Right renal cortex interstitium (tissue), 3 donors: ENCODE measurements at regions not wholly inside any gene's neighbourhood (a gene's known extent, or its start where the extent isn't known, plus 50 kb on each side); places are given as distances from the start of the nearest gene placed in this dataset.

ENCODE experiments used
- DNase-seq, 3 donors: peaks; one replicate each; pipeline ENCODE4 v3.0.0-alpha.2; 2013; ENCODE audit warnings: low read depth in 3 of 3, low spot score in 2 of 3

- DNase-seq = no peak
These were observed 52.8 kb downstream of the PPP1R2C start for GRCh38 chrX:42725196-42725595.

GRCh38 chrX:42720209-42720608 lies 57.8 kb downstream of the PPP1R2C start:
- DNase-seq = no peak

- DNase-seq = no peak
These were observed 62.2 kb downstream of the PPP1R2C start for GRCh38 chrX:42715701-42716262.

- DNase-seq = peak in 1 of 3 donors; percentile 18
These were observed 62.8 kb downstream of the PPP1R2C start for GRCh38 chrX:42714981-42715700.

- no peak for DNase-seq
These were observed 67.5 kb downstream of the PPP1R2C start for GRCh38 chrX:42710452-42710851.

- no peak for DNase-seq
These were observed 69.7 kb downstream of the PPP1R2C start for GRCh38 chrX:42708222-42708621.

GRCh38 chrX:42707742-42708141 lies 70.2 kb downstream of the PPP1R2C start:
- no peak for DNase-seq

GRCh38 chrX:42704454-42704853 lies 73.5 kb downstream of the PPP1R2C start:
- DNase-seq = no peak

GRCh38 chrX:42697544-42697943 lies 80.4 kb downstream of the PPP1R2C start:
- DNase-seq = no peak

GRCh38 chrX:42696536-42697124 lies 81.3 kb downstream of the PPP1R2C start:
- DNase-seq = no peak

GRCh38 chrX:42695800-42696358 lies 82.1 kb downstream of the PPP1R2C start:
- no peak for DNase-seq

GRCh38 chrX:42694260-42694815 lies 83.6 kb downstream of the PPP1R2C start:
- no peak for DNase-seq

GRCh38 chrX:42691196-42691595 lies 86.8 kb downstream of the PPP1R2C start:
- no peak for DNase-seq

GRCh38 chrX:42686706-42687105 lies 91.3 kb downstream of the PPP1R2C start:
- DNase-seq = no peak

- no peak for DNase-seq
These were observed 91.7 kb downstream of the PPP1R2C start for GRCh38 chrX:42686296-42686695.

GRCh38 chrX:42684065-42684464 lies 93.9 kb downstream of the PPP1R2C start:
- no peak for DNase-seq

- DNase-seq = no peak
These were observed 97.3 kb downstream of the PPP1R2C start for GRCh38 chrX:42680666-42681065.

- no peak for DNase-seq
These were observed 99.8 kb downstream of the PPP1R2C start for GRCh38 chrX:42678133-42678532.

GRCh38 chrX:42673301-42673810 lies 104.6 kb downstream of the PPP1R2C start:
- DNase-seq = no peak

GRCh38 chrX:42664680-42665079 lies 113.3 kb downstream of the PPP1R2C start:
- no peak for DNase-seq

GRCh38 chrX:42628471-42628870 lies 149.5 kb downstream of the PPP1R2C start:
- DNase-seq = no peak
